K562 (cell line): ENCODE measurements at regions not wholly inside any gene's neighbourhood (a gene's known extent, or its start where the extent isn't known, plus 50 kb on each side); places are given as distances from the start of the nearest gene placed in this dataset.

ENCODE experiments used
- ATAC-seq: fragments of 200-7000 bp; cut with Tn5 transposase; 3 replicates; pipeline ENCODE4 v1.9.1; 2020; ENCODE audit warnings: moderate library complexity
- BruUV-seq: library from RNA; stranded (reverse); fragments of 400-500 nt; replicated peaks from 2 replicates; lab custom pipeline; 2021; lab: Mats Ljungman, UMichigan
- CTCF ChIA-PET: fragments of 300-600 bp; formaldehyde crosslinking; extraction: SDS; loops from one replicate; lab custom pipeline; 2021; ENCODE audit warnings: low intra/inter-chr PET ratio; lab: Yijun Ruan, JAX
- POLR2A ChIA-PET: fragments of 300-600, 350-650 bp; sonication (Branson Sonifier 250); formaldehyde crosslinking; extraction: SDS; loops from one replicate; lab custom pipeline; 2021; ENCODE audit warnings: antibody characterized with exemption, inconsistent platforms; lab: Yijun Ruan, JAX
- DNase-seq, 4 experiments: peaks; one replicate each; pipeline versions ENCODE4 v3.0.0 to v3.0.0-alpha.2; 2011 to 2018; ENCODE audit warnings: low spot score in 3 of 4, mixed read lengths in 3 of 4; ENCODE audit errors: extremely low read depth in 1 of 4
- FAIRE-seq: peaks from 2 replicates; lab custom pipeline; 2011; peaks lifted over from hg19 to GRCh38; lab: Jason Lieb, UNC
- H2AFZ ChIP-seq: 2 replicates; pipeline ENCODE4 v1.6.0; 2011; ENCODE audit warnings: low read depth, low read length, control low read depth, inconsistent platforms
- H3K27ac ChIP-seq: fragments of 200-600 bp; 3 replicates; pipeline ENCODE4 v1.8.0; 2011; ENCODE audit warnings: low read depth, mild to moderate bottlenecking, control low read depth, inconsistent platforms, low read length, moderate library complexity, mixed read lengths; ENCODE audit errors: extremely low read depth
- H3K27me3 ChIP-seq, 2 experiments: fragments of 300-600 bp in 1 of 2; 2 replicates in 1 of 2; 3 replicates in 1 of 2; pipeline versions ENCODE4 v1.6.0 to v1.8.0; 2011; ENCODE audit warnings: inconsistent platforms in 2 of 2, low read length in 2 of 2, mild to moderate bottlenecking in 1 of 2, mixed read lengths in 1 of 2, moderate library complexity in 1 of 2; ENCODE audit not compliant: control insufficient read depth in 2 of 2, insufficient read depth in 2 of 2
- H3K36me3 ChIP-seq: fragments of 300-600 bp; 3 replicates; pipeline ENCODE4 v1.8.0; 2011; ENCODE audit warnings: mild to moderate bottlenecking, low read length, inconsistent platforms; ENCODE audit not compliant: control insufficient read depth, insufficient read depth
- H3K4me1 ChIP-seq, 2 experiments: fragments of 200-600 bp in 1 of 2; replicated peaks in 1 of 2; 2 replicates in 1 of 2; 3 replicates in 1 of 2; pipeline versions ENCODE4 v1.5.1 to v1.8.0; 2011; ENCODE audit warnings: inconsistent platforms in 2 of 2, low read length in 2 of 2, mild to moderate bottlenecking in 1 of 2, mixed read lengths in 1 of 2, moderate library complexity in 1 of 2; ENCODE audit not compliant: control insufficient read depth in 2 of 2, insufficient read depth in 2 of 2
- H3K4me2 ChIP-seq: 2 replicates; pipeline ENCODE4 v1.6.1; 2011; ENCODE audit warnings: low read length, control low read depth, inconsistent platforms, mixed read lengths; ENCODE audit not compliant: insufficient read depth
- H3K4me3 ChIP-seq: fragments of 200-600 bp; sonication (generic), shearing (Covaris generic); 2 replicates; pipeline ENCODE4 v1.5.1; 2016; ENCODE audit warnings: control low read depth, inconsistent platforms
- H3K79me2 ChIP-seq: fragments of 200-600 bp; 3 replicates; pipeline ENCODE4 v1.8.0; 2011; ENCODE audit warnings: low read length, inconsistent platforms; ENCODE audit not compliant: control insufficient read depth, insufficient read depth
- H3K9ac ChIP-seq, 2 experiments: 2 replicates each; pipeline versions ENCODE4 v1.6.0 to v1.6.1; 2011; ENCODE audit warnings: low read depth in 2 of 2, low read length in 2 of 2, control low read depth in 1 of 2, inconsistent platforms in 1 of 2, mild to moderate bottlenecking in 1 of 2, mixed read lengths in 1 of 2; ENCODE audit not compliant: insufficient read depth in 1 of 2
- H3K9me1 ChIP-seq: one replicate; pipeline ENCODE4 v1.6.0; 2011; ENCODE audit warnings: inconsistent platforms, mild to moderate bottlenecking, low read length, moderate library complexity; ENCODE audit not compliant: control insufficient read depth, insufficient read depth
- H3K9me3 ChIP-seq: replicated peaks from 2 replicates; pipeline ENCODE4 v1.5.1; 2011; ENCODE audit warnings: low read depth, low read length, inconsistent platforms; ENCODE audit not compliant: control insufficient read depth, insufficient read depth
- H4K20me1 ChIP-seq: replicated peaks from 2 replicates; pipeline ENCODE4 v1.6.1; 2011; ENCODE audit warnings: low read length, inconsistent platforms, mixed read lengths; ENCODE audit not compliant: control insufficient read depth, insufficient read depth
- BRF1 ChIP-seq: IDR thresholded peaks from 3 replicates; pipeline ENCODE4 v1.6.1; 2011; ENCODE audit warnings: borderline replicate concordance, mild to moderate bottlenecking; ENCODE audit not compliant: insufficient read length; ENCODE audit errors: extremely low read depth
- CUX1 ChIP-seq: fragments of 200-800 bp; sonication (Bioruptor generic); IDR thresholded peaks from 2 replicates; pipeline ENCODE4 v1.6.1; 2016; ENCODE audit warnings: missing genetic modification characterization, missing compliant biosample characterization
- HMBOX1 ChIP-seq: sonication (generic); IDR thresholded peaks from 2 replicates; pipeline ENCODE4 v1.6.1; 2016
- KAT8 ChIP-seq: fragments of 450-650 bp; IDR thresholded peaks from 2 replicates; pipeline ENCODE4 v1.6.1; 2016; ENCODE audit warnings: low read depth, mild to moderate bottlenecking
- LCOR ChIP-seq: sonication (generic); formaldehyde crosslinking; IDR thresholded peaks from 2 replicates; pipeline ENCODE4 v1.8.0; 2022; ENCODE audit warnings: mild to moderate bottlenecking, missing genetic modification reagents
- NBN ChIP-seq: fragments of 450-650 bp; IDR thresholded peaks from 2 replicates; pipeline ENCODE4 v1.6.1; 2016; ENCODE audit warnings: low read depth, mild to moderate bottlenecking
- POLR3A ChIP-seq: IDR thresholded peaks from 2 replicates; pipeline ENCODE4 v1.6.1; 2011; ENCODE audit warnings: borderline replicate concordance, mild to moderate bottlenecking, moderate library complexity; ENCODE audit not compliant: insufficient read length, insufficient read depth; ENCODE audit errors: extremely low read depth
- RAD51 ChIP-seq: fragments of 450-650 bp; IDR thresholded peaks from 2 replicates; pipeline ENCODE4 v1.7.1; 2016; ENCODE audit warnings: low read depth, mild to moderate bottlenecking, borderline replicate concordance
- TFAP4 ChIP-seq: sonication (generic); formaldehyde crosslinking; IDR thresholded peaks from 2 replicates; pipeline ENCODE4 v1.8.0; 2022; ENCODE audit warnings: missing genetic modification reagents, mild to moderate bottlenecking, moderate library complexity, borderline replicate concordance
- ZBTB43 ChIP-seq: sonication (generic); formaldehyde crosslinking; IDR thresholded peaks from 2 replicates; pipeline ENCODE4 v1.8.0; 2023; ENCODE audit warnings: mild to moderate bottlenecking, missing genetic modification reagents
- ZNF589 ChIP-seq: fragments of 200-800 bp; sonication (Bioruptor generic); IDR thresholded peaks from 2 replicates; pipeline ENCODE4 v1.6.1; 2016; ENCODE audit warnings: low read depth, missing genetic modification characterization, missing compliant biosample characterization
- ZNF785 ChIP-seq: fragments of 250-450 bp; sonication (Bioruptor Pico); IDR thresholded peaks from 2 replicates; pipeline ENCODE4 v1.4.0; 2020; ENCODE audit warnings: mild to moderate bottlenecking
- WGBS: fragments of 100-300 bp; shearing (Covaris generic); methylation state at CpG from one replicate; pipeline ENCODE4 v1.1.6; 2016; ENCODE audit warnings: low coverage, mixed read lengths; ENCODE audit not compliant: insufficient coverage; ENCODE audit errors: missing lambda C conversion rate; 5-methylcytosine and 5-hydroxymethylcytosine counted together
- in situ Hi-C: fragments of 300-500 bp; cut with MboI; formaldehyde crosslinking; loops from 4 replicates; pipeline ENCODE4 v1.15.0; 2018; ENCODE audit warnings: inconsistent platforms, mixed read lengths
- intact Hi-C: fragments of 100-400 bp; cut with micrococcal nuclease; formaldehyde crosslinking; loops from 2 replicates; pipeline ENCODE4 v1.14.2; 2022

- CTCF ChIA-PET, result interaction anchor here (0.7 to 3.6 kb wide), 3 partner anchors 114 to 135 kb away, joined by 3 to 51 read pairs (median 5); no protein-coding TSS in a partner anchor
- 0 out of 5 replicates have a peak, but pooled peaks cover 0 to 9% of the 10 kb centered on the region in 2 experiments for H3K27me3 ChIP-seq
- TF ChIP-seq ZNF589 (CRISPR knock-in tag) (no peak), ZBTB43 (no peak), RAD51 (no peak), KAT8 (no peak), ZNF785 (CRISPR knock-in tag) (no peak), CUX1 (CRISPR knock-in tag) (no peak), TFAP4 (CRISPR knock-in tag) (no peak), POLR3A (no peak), NBN (no peak), LCOR (CRISPR knock-in tag) (no peak), BRF1 (no peak), HMBOX1 (no peak)
Observed at GRCh38 chr11:119473226-119473625, 50.3 kb upstream of the THY1 start.

More at GRCh38 chr11:119473226-119473625, 50.3 kb upstream of the THY1 start:
- ATAC-seq (no peak), DNase-seq (no peak), FAIRE-seq (no peak)
- Histone ChIP-seq H3K4me1 (peaks cover 4 to 11% of the 10 kb centered on the region in 2 experiments; a peak in 4 of 5 replicates), H4K20me1 (0 out of 2 replicates have a peak, but pooled peaks cover 2% of the 10 kb centered on the region), H3K36me3 (no peaks in the 10 kb centered on the region), H2AFZ (no peak overlapping the region), H3K9ac (no peak overlapping the region), H3K9me3 (no peaks in the 10 kb centered on the region), H3K79me2 (no peaks in the 10 kb centered on the region), H3K4me2 (no peak overlapping the region), H3K4me3 (no peak overlapping the region), H3K9me1 (no peaks in the 10 kb centered on the region), H3K27ac (no peak overlapping the region)
- WGBS, result 41% methylated on average over 7 of the region's 9 CpGs
- intact Hi-C loops (loop anchor here (5.0 kb wide), 1 partner anchor 46 kb away; no protein-coding TSS in a partner anchor), in situ Hi-C loops (loop anchor here (5.0 kb wide), 1 partner anchor 116 kb away; no protein-coding TSS in a partner anchor)
- POLR2A ChIA-PET, result no interaction called here
- no TSS peak for BruUV-seq
